SU-DHL-6 (cell line): ENCODE measurements at regions not wholly inside any gene's neighbourhood (a gene's known extent, or its start where the extent isn't known, plus 50 kb on each side); places are given as distances from the start of the nearest gene placed in this dataset.

Experiments
- H2AFZ ChIP-seq: fragments of 200-600 bp; sonication (generic); 2 replicates; pipeline ENCODE4 v1.6.1; 2014; ENCODE audit warnings: low read depth, mild to moderate bottlenecking, moderate library complexity, mixed read lengths, antibody characterized with exemption, low read length; ENCODE audit not compliant: severe bottlenecking
- H3F3A ChIP-seq: fragments of 200-600 bp; shearing (Covaris generic); 2 replicates; pipeline ENCODE4 v1.6.0; 2016; ENCODE audit warnings: antibody characterized with exemption, mild to moderate bottlenecking; ENCODE audit not compliant: insufficient read depth
- H3K27ac ChIP-seq: fragments of 200-600 bp; sonication (generic); 2 replicates; pipeline ENCODE4 v1.5.1; 2016; ENCODE audit warnings: low read depth, mild to moderate bottlenecking, low read length, moderate library complexity, mixed read lengths
- H3K27me3 ChIP-seq: fragments of 200-600 bp; sonication (generic), shearing (Covaris generic); 2 replicates; pipeline ENCODE4 v1.6.0; 2014; ENCODE audit warnings: mild to moderate bottlenecking, low read length
- H3K36me3 ChIP-seq: fragments of 200-600 bp; sonication (generic); 2 replicates; pipeline ENCODE4 v1.6.1; 2014; ENCODE audit warnings: mild to moderate bottlenecking, low read length, mixed read lengths
- H3K4me2 ChIP-seq: fragments of 300-600, 200-600 bp; shearing (Covaris generic), sonication (generic); 2 replicates; pipeline ENCODE4 v1.6.0; 2014; ENCODE audit warnings: low read length, low read depth, mild to moderate bottlenecking; ENCODE audit not compliant: poor library complexity, severe bottlenecking
- H3K4me3 ChIP-seq: fragments of 200-600 bp; sonication (generic); 2 replicates; pipeline ENCODE4 v1.5.1; 2014; ENCODE audit warnings: antibody characterized with exemption, low read length, mild to moderate bottlenecking, mixed read lengths; ENCODE audit not compliant: insufficient read depth, poor library complexity, severe bottlenecking
- H3K79me2 ChIP-seq: fragments of 200-600 bp; sonication (generic); 2 replicates; pipeline ENCODE4 v1.6.1; 2014; ENCODE audit warnings: mild to moderate bottlenecking, low read length, moderate library complexity; ENCODE audit not compliant: insufficient read depth
- H3K9ac ChIP-seq: fragments of 200-600 bp; sonication (generic); 2 replicates; pipeline ENCODE4 v1.7.0; 2014; ENCODE audit warnings: mild to moderate bottlenecking, low read length
- H3K9me2 ChIP-seq: fragments of 200-600 bp; sonication (generic); replicated peaks from 2 replicates; pipeline ENCODE4 v1.6.1; 2014; ENCODE audit warnings: low read length; ENCODE audit not compliant: insufficient read depth
- H3K9me3 ChIP-seq: fragments of 200-600 bp; sonication (generic); 2 replicates; pipeline ENCODE4 v1.6.1; 2014; ENCODE audit warnings: low read length, mixed read lengths; ENCODE audit not compliant: insufficient read depth
- H4K20me1 ChIP-seq: fragments of 200-600 bp; sonication (generic); 2 replicates; pipeline ENCODE4 v1.6.1; 2014; ENCODE audit warnings: low read depth, mild to moderate bottlenecking, antibody characterized with exemption, low read length, moderate library complexity, mixed read lengths
- CTCF ChIP-seq: fragments of 200-600 bp; sonication (generic); IDR thresholded peaks from one replicate; pipeline ENCODE4 v1.5.1; 2017; ENCODE audit warnings: antibody characterized with exemption, mild to moderate bottlenecking, low read length, moderate library complexity; ENCODE audit not compliant: insufficient read depth, poor library complexity, severe bottlenecking
- EZH2phosphoT487 ChIP-seq: fragments of 200-600 bp; sonication (generic), shearing (Covaris generic); conservative IDR thresholded peaks from 2 replicates; pipeline ENCODE4 v1.6.1; 2018; ENCODE audit warnings: mild to moderate bottlenecking, antibody characterized with exemption, low read length, moderate library complexity, mixed read lengths

- Histone ChIP-seq H3K27me3 (no peaks in the 10 kb centered on the region), H3K27ac (no peak overlapping the region), H3K9me3 (no peaks in the 10 kb centered on the region), H3K36me3 (no peaks in the 10 kb centered on the region), H4K20me1 (no peaks in the 10 kb centered on the region), H3K4me2 (no peak overlapping the region), H3K9me2 (no peaks in the 10 kb centered on the region), H3K9ac (no peak overlapping the region), H3F3A (no peaks in the 10 kb centered on the region), H3K79me2 (no peaks in the 10 kb centered on the region), H3K4me3 (no peak overlapping the region), H2AFZ (no peak overlapping the region)
- TF ChIP-seq EZH2phosphoT487 (no peak), CTCF (no peak)
Observed at GRCh38 chr4:54484383-54484782, 173.4 kb upstream of the KIT start.

- Histone ChIP-seq H2AFZ (no peak overlapping the region), H3K27ac (no peak overlapping the region), H4K20me1 (no peaks in the 10 kb centered on the region), H3K79me2 (no peaks in the 10 kb centered on the region), H3K27me3 (no peaks in the 10 kb centered on the region), H3K36me3 (no peaks in the 10 kb centered on the region), H3K9me2 (no peaks in the 10 kb centered on the region), H3F3A (no peaks in the 10 kb centered on the region), H3K4me3 (no peak overlapping the region), H3K9me3 (no peaks in the 10 kb centered on the region), H3K9ac (no peak overlapping the region), H3K4me2 (no peak overlapping the region)
- no peak for TF ChIP-seq EZH2phosphoT487
- TF ChIP-seq CTCF, result no peak
Observed at GRCh38 chr4:54487491-54487890, 170.3 kb upstream of the KIT start.

GRCh38 chr4:54493862-54494261, 163.9 kb upstream of the KIT start:
- H3K9me3 ChIP-seq, result no peaks in the 10 kb centered on the region
- no peak overlapping the region for H3K4me3 ChIP-seq
- TF ChIP-seq EZH2phosphoT487 (no peak), CTCF (no peak)
- no peak overlapping the region for H3K9ac ChIP-seq
- no peak overlapping the region for H2AFZ ChIP-seq
- no peaks in the 10 kb centered on the region for H3K79me2 ChIP-seq
- H3K27me3 ChIP-seq, result no peaks in the 10 kb centered on the region
- no peak overlapping the region for H3K4me2 ChIP-seq
- no peaks in the 10 kb centered on the region for H3F3A ChIP-seq
- H4K20me1 ChIP-seq, result no peaks in the 10 kb centered on the region
- no peak overlapping the region for H3K27ac ChIP-seq
- H3K36me3 ChIP-seq, result no peaks in the 10 kb centered on the region
- no peaks in the 10 kb centered on the region for H3K9me2 ChIP-seq

GRCh38 chr4:54495091-54495490, 162.7 kb upstream of the KIT start:
- H3K9me2 ChIP-seq, result no peaks in the 10 kb centered on the region
- H3F3A ChIP-seq, result no peaks in the 10 kb centered on the region
- no peak overlapping the region for H3K4me2 ChIP-seq
- H3K27ac ChIP-seq, result no peak overlapping the region
- no peaks in the 10 kb centered on the region for H3K27me3 ChIP-seq
- no peaks in the 10 kb centered on the region for H4K20me1 ChIP-seq
- TF ChIP-seq CTCF, result no peak
- no peak overlapping the region for H3K4me3 ChIP-seq
- no peak overlapping the region for H2AFZ ChIP-seq
- H3K36me3 ChIP-seq, result no peaks in the 10 kb centered on the region
- H3K9me3 ChIP-seq, result no peaks in the 10 kb centered on the region
- H3K9ac ChIP-seq, result no peak overlapping the region
- no peaks in the 10 kb centered on the region for H3K79me2 ChIP-seq
